ENCODE measurements at regions not wholly inside any gene's neighbourhood (a gene's known extent, or its start where the extent isn't known, plus 50 kb on each side); places are given as distances from the start of the nearest gene placed in this dataset.

DNA sequence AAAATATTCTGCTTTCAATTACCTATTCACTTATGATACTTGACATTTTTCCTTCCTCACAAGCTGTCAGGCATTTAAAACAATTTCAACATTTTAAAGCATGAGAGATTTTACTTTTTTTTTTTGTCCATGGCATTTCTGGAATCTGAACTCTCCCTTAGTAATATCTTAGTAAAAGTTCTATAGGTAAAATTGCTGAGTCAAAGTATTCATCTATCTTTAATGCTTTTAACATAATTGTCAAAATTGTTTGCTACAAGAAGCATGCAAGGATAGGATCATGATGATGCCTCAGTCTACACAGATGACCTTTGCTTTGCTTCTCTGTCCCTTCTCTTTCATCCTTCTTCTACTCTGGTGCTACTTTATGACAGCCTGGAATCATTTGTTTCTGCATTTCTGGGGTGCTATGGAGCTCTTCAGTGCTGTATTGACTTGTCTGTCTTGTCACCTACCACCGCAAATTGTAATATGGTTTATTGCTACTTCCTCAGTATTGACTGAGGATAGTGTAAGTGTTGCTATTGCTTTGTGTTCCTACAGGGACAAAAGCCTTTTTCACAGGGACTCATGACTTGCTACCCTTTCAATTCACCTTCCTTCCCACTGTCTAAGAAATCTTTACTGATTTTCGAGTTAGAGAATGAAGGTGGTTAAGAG lies 589.8 kb upstream of the ATP2B1 start:
- TF ChIP-seq POLR2A (IDR thresholded peaks at IDR 0.05) (no peak), CTCF (IDR thresholded peaks at IDR 0.05) (no peak)
